Stimulated activated memory B cell treated with anti-CD40 and anti-IgM and Interleukin-4, amounts not matched to agents 10 μg/mL and 1 μg/mL and 100 μg/mL, for 72 hours (primary cell): ENCODE measurements at regions not wholly inside any gene's neighbourhood (a gene's known extent, or its start where the extent isn't known, plus 50 kb on each side); places are given as distances from the start of the nearest gene placed in this dataset.

Experiments
- ATAC-seq: fragments of 150-1000 bp; cut with Tn5 transposase; 2 replicates; pipeline ENCODE4 v1.10.0; 2021
- H3K27ac Mint-ChIP-seq: one replicate; pipeline ENCODE4 v1.8.0; 2022; ENCODE audit warnings: mild to moderate bottlenecking, mixed read lengths
- H3K27me3 Mint-ChIP-seq: one replicate; pipeline ENCODE4 v1.8.0; 2022; ENCODE audit warnings: mixed read lengths
- H3K36me3 Mint-ChIP-seq: one replicate; pipeline ENCODE4 v1.8.0; 2022; ENCODE audit warnings: mixed read lengths
- H3K4me1 Mint-ChIP-seq: one replicate; pipeline ENCODE4 v1.8.0; 2022; ENCODE audit warnings: mixed read lengths
- H3K4me3 Mint-ChIP-seq: one replicate; pipeline ENCODE4 v1.8.0; 2022; ENCODE audit warnings: mild to moderate bottlenecking, moderate library complexity, mixed read lengths
- H3K9me3 Mint-ChIP-seq: one replicate; pipeline ENCODE4 v1.8.0; 2022; ENCODE audit warnings: mixed read lengths

GRCh38 chr13:72462166-72462565, 265.3 kb downstream of the MZT1 start:
- no peak for ATAC-seq
- Mint-ChIP-seq H3K9me3 (peaks cover 2% of the 10 kb centered on the region), H3K4me1 (no peaks in the 10 kb centered on the region), H3K4me3 (no peak overlapping the region), H3K27ac (no peak overlapping the region), H3K36me3 (no peaks in the 10 kb centered on the region), H3K27me3 (no peaks in the 10 kb centered on the region)

DNA sequence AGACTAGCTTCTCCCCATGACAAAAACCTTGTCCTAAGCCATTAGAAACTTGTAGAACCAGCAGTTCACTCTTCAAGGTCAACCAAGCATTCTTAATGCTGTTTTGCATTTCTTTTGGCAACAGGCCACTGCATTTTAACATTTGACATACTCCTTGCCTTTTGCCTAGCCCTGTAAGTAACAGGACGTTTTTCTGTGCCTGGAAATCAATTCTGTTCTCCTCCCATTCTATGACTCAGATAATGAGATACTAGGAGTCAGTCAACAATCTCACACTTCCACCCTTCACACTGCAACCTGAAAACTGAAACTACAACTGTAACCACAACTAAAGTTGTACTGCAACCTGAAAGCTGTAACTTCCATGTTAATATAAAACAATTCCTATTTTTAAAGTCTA, 268.7 kb downstream of the MZT1 start:
- Mint-ChIP-seq H3K9me3 (peaks cover 2% of the 10 kb centered on the region), H3K27ac (no peak overlapping the region), H3K4me1 (no peaks in the 10 kb centered on the region), H3K36me3 (no peaks in the 10 kb centered on the region), H3K4me3 (no peak overlapping the region), H3K27me3 (no peaks in the 10 kb centered on the region)
- no peak for ATAC-seq

DNA sequence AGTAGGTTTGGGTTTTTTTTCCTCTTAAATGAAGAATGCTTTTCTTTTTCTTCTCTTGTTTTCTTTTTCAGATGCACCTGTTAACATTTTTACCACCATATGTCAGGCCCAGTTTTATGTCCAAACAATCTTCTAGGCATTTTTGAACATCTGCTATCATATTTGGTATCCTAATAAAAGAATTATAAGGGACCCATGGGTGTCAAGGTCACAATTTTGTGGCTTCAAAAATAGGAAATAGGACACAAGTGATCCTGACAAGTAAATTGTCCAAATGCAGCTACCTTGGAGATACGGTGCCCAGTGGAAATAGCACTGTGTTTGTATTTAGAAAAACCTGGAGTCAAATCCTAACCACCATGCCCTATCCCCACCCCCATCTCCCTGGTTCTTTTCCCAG, 270.3 kb downstream of the MZT1 start:
- no peaks in the 10 kb centered on the region for H3K27me3 Mint-ChIP-seq
- no peaks in the 10 kb centered on the region for H3K4me1 Mint-ChIP-seq
- no peak for ATAC-seq
- no peaks in the 10 kb centered on the region for H3K36me3 Mint-ChIP-seq
- H3K9me3 Mint-ChIP-seq: peaks cover 2% of the 10 kb centered on the region
- H3K4me3 Mint-ChIP-seq: no peak overlapping the region
- no peak overlapping the region for H3K27ac Mint-ChIP-seq

DNA sequence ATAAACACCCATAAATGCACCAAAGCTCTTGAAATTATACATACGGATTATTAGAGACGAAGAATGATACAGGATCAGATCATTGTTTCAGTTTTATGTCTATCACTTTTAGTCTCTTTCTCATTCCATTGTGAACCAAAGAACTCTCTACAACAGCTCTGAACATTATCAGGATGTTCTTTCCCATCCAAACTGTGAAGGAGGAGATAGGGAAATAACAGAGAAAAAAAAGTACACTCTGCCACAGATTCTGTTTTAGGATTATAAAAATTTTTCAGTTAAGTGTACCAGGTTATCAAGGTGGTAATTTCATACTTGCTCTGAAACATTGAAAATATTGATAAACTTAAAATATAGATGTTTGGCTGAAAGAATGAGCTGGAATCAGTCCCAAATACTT, 270.9 kb downstream of the MZT1 start:
- Mint-ChIP-seq H3K4me1 (no peaks in the 10 kb centered on the region), H3K9me3 (peaks cover 2% of the 10 kb centered on the region), H3K4me3 (no peak overlapping the region), H3K36me3 (no peaks in the 10 kb centered on the region), H3K27ac (no peak overlapping the region), H3K27me3 (no peaks in the 10 kb centered on the region)
- ATAC-seq: no peak

- ATAC-seq: no peak
- Mint-ChIP-seq H3K27me3 (no peaks in the 10 kb centered on the region), H3K36me3 (no peaks in the 10 kb centered on the region), H3K9me3 (peaks cover 9% of the 10 kb centered on the region), H3K4me3 (no peak overlapping the region), H3K27ac (no peak overlapping the region), H3K4me1 (no peaks in the 10 kb centered on the region)
Observed at GRCh38 chr13:72453161-72453560, 274.3 kb downstream of the MZT1 start.

GRCh38 chr13:72448082-72448481, 279.3 kb downstream of the MZT1 start:
- H3K4me1 Mint-ChIP-seq: no peaks in the 10 kb centered on the region
- ATAC-seq: no peak
- no peak overlapping the region for H3K4me3 Mint-ChIP-seq
- no peaks in the 10 kb centered on the region for H3K36me3 Mint-ChIP-seq
- H3K27me3 Mint-ChIP-seq: no peaks in the 10 kb centered on the region
- no peak overlapping the region for H3K27ac Mint-ChIP-seq
- H3K9me3 Mint-ChIP-seq: peaks cover 13% of the 10 kb centered on the region

DNA sequence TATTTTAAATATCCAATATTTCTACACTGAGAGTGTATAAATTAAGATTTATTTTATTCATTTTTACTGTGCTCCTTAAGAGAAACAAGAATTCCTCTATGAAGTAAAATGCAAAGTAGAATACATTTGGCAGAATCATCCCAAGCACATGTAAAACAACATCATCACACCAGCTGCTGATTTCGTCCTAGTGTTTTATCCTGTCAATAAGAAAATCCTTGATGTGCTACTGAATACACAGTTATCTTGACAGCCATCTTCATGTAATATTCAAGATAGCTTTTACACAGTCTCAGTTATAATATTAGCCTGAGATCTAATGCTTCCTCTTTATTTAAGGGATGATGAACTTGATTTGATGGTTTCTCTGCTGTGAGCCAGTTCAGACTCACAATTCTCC, 282.4 kb downstream of the MZT1 start:
- Mint-ChIP-seq H3K27me3 (no peaks in the 10 kb centered on the region), H3K9me3 (peaks cover 10% of the 10 kb centered on the region)

DNA sequence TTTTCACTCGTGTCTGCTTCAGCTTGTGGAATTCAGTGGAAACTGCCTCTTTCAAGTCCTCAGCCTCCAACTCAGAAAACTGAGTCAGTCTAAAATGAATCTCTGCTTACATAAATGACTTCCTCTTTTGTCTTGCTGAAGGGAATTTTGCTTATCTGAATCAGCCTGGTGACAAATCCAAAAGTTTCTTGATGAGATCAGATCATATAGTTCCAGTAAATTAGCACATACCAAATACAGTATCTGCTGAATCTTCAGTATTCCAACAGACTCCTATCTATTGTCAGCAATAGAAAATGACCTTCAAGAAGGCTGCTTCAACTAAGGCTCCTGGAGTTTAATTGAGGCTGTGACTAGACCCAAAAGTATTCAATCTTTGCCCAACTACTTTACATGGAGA, 290.0 kb downstream of the MZT1 start:
- Mint-ChIP-seq H3K27ac (no peak overlapping the region), H3K9me3 (no peaks in the 10 kb centered on the region), H3K36me3 (no peaks in the 10 kb centered on the region), H3K27me3 (no peaks in the 10 kb centered on the region), H3K4me3 (no peak overlapping the region), H3K4me1 (no peaks in the 10 kb centered on the region)
- ATAC-seq: no peak

More for the DNA sequence above, 282.4 kb downstream of the MZT1 start:
- ATAC-seq: no peak
- H3K27ac Mint-ChIP-seq: no peak overlapping the region
- H3K4me3 Mint-ChIP-seq: no peak overlapping the region
- H3K4me1 Mint-ChIP-seq: no peaks in the 10 kb centered on the region
- H3K36me3 Mint-ChIP-seq: no peaks in the 10 kb centered on the region

- no peak overlapping the region for H3K27ac Mint-ChIP-seq
- no peak for ATAC-seq
- H3K4me1 Mint-ChIP-seq: no peaks in the 10 kb centered on the region
- no peaks in the 10 kb centered on the region for H3K27me3 Mint-ChIP-seq
- no peaks in the 10 kb centered on the region for H3K36me3 Mint-ChIP-seq
- H3K4me3 Mint-ChIP-seq: no peak overlapping the region
- H3K9me3 Mint-ChIP-seq: no peaks in the 10 kb centered on the region
Observed at GRCh38 chr13:72435251-72435650, 292.2 kb downstream of the MZT1 start.

GRCh38 chr13:72431981-72432682, 295.3 kb downstream of the MZT1 start:
- H3K9me3 Mint-ChIP-seq: no peaks in the 10 kb centered on the region

DNA sequence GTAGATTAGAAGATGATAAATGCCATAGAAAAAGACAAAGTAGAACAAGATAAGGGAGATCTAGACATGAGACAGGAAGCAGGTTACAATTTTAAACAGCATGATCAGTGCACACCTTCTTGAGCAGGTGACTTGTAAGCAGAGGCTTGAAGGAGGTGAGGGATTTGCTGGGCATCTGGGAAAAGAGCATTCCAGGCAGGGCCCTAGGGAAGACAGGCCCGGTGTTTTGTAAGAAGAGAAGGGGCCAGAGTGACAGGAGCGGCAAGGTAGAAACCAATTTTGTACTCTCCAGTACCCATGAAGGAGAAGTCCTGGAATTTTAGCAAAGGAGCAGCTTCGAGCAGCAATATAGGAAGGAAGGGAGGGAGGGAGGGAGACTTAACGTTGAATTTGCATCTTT, 296.5 kb downstream of the MZT1 start:
- ATAC-seq: no peak
- no peaks in the 10 kb centered on the region for H3K27me3 Mint-ChIP-seq
- no peak overlapping the region for H3K4me3 Mint-ChIP-seq
- no peak overlapping the region for H3K27ac Mint-ChIP-seq
- no peaks in the 10 kb centered on the region for H3K9me3 Mint-ChIP-seq
- H3K36me3 Mint-ChIP-seq: no peaks in the 10 kb centered on the region
- H3K4me1 Mint-ChIP-seq: no peaks in the 10 kb centered on the region

More at GRCh38 chr13:72431981-72432682, 295.3 kb downstream of the MZT1 start:
- Mint-ChIP-seq H3K27me3 (no peaks in the 10 kb centered on the region), H3K4me1 (no peaks in the 10 kb centered on the region), H3K27ac (no peak overlapping the region), H3K4me3 (no peak overlapping the region), H3K36me3 (no peaks in the 10 kb centered on the region)
- no peak for ATAC-seq

GRCh38 chr13:72427757-72428528, 299.5 kb downstream of the MZT1 start:
- no peak for ATAC-seq
- H3K27ac Mint-ChIP-seq: no peak overlapping the region
- no peaks in the 10 kb centered on the region for H3K27me3 Mint-ChIP-seq
- H3K4me1 Mint-ChIP-seq: no peaks in the 10 kb centered on the region
- H3K4me3 Mint-ChIP-seq: no peak overlapping the region
- no peaks in the 10 kb centered on the region for H3K36me3 Mint-ChIP-seq
- H3K9me3 Mint-ChIP-seq: no peaks in the 10 kb centered on the region

DNA sequence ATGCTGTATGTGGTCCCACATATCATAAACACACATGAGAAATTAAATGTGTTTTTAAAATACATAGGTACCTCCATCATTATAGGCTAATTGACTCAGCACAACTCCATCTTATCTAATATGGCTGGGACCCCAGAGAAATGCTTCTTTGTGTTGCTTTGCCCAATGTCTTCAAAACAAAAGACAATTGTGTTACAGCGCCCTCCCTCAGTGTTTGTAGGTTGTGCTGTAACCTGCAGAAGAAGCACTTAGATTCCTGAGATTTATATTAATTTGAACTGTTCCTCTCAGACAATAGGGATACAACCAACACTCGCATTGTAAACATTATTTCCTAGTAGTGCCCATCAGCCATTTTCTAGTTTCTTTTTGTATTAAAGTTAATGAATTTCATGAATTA, 303.4 kb downstream of the MZT1 start:
- Mint-ChIP-seq H3K9me3 (no peaks in the 10 kb centered on the region), H3K4me1 (no peaks in the 10 kb centered on the region), H3K4me3 (no peak overlapping the region), H3K36me3 (no peaks in the 10 kb centered on the region), H3K27ac (no peak overlapping the region), H3K27me3 (no peaks in the 10 kb centered on the region)
- no peak for ATAC-seq

- no peaks in the 10 kb centered on the region for H3K4me1 Mint-ChIP-seq
- peaks cover 5% of the 10 kb centered on the region for H3K9me3 Mint-ChIP-seq
- no peaks in the 10 kb centered on the region for H3K36me3 Mint-ChIP-seq
- no peaks in the 10 kb centered on the region for H3K27me3 Mint-ChIP-seq
- H3K4me3 Mint-ChIP-seq: no peak overlapping the region
- H3K27ac Mint-ChIP-seq: no peak overlapping the region
- ATAC-seq: no peak
Observed at GRCh38 chr13:72415817-72416216, 311.6 kb downstream of the MZT1 start.

GRCh38 chr13:72412481-72412880, 314.9 kb downstream of the MZT1 start:
- Mint-ChIP-seq H3K4me1 (no peaks in the 10 kb centered on the region), H3K36me3 (no peaks in the 10 kb centered on the region), H3K27ac (no peak overlapping the region), H3K9me3 (peaks cover 5% of the 10 kb centered on the region), H3K4me3 (no peak overlapping the region), H3K27me3 (no peaks in the 10 kb centered on the region)
- no peak for ATAC-seq

- Mint-ChIP-seq H3K4me3 (no peak overlapping the region), H3K4me1 (no peaks in the 10 kb centered on the region), H3K36me3 (no peaks in the 10 kb centered on the region), H3K27me3 (no peaks in the 10 kb centered on the region), H3K9me3 (peaks cover 7% of the 10 kb centered on the region), H3K27ac (no peak overlapping the region)
- ATAC-seq: no peak
Observed at GRCh38 chr13:72405441-72405840, 322.0 kb downstream of the MZT1 start.
